Psoas muscle (tissue), 7 donors: ENCODE measurements at regions not wholly inside any gene's neighbourhood (a gene's known extent, or its start where the extent isn't known, plus 50 kb on each side); places are given as distances from the start of the nearest gene placed in this dataset.

Source experiments
- ATAC-seq, 4 donors: fragments of 200-7000 bp; cut with Tn5 transposase; one replicate each; pipeline ENCODE4 v1.9.1; 2020; ENCODE audit warnings: moderate library complexity in 3 of 4, mild to moderate bottlenecking in 2 of 4
- DNase-seq, 2 donors: peaks; one replicate each; pipeline ENCODE4 v3.0.0-alpha.2; 2020
- H3K27ac ChIP-seq: fragments of 200-600 bp; one replicate; pipeline ENCODE4 v1.8.0; 2022
- H3K27me3 ChIP-seq, 3 donors: fragments of 200-600 bp in 1 of 3; one replicate each; pipeline versions ENCODE4 v1.6.1 to v1.8.0; 2013 to 2022; ENCODE audit warnings: low read length in 2 of 3, mild to moderate bottlenecking in 2 of 3, moderate library complexity in 1 of 3; ENCODE audit not compliant: insufficient read depth in 3 of 3
- H3K36me3 ChIP-seq, 2 donors: fragments of 200-600 bp in 1 of 2; one replicate each; pipeline versions ENCODE4 v1.6.1 to v1.8.0; 2013 to 2022; ENCODE audit warnings: low read depth in 1 of 2, mild to moderate bottlenecking in 1 of 2, moderate library complexity in 1 of 2; ENCODE audit not compliant: insufficient read depth in 1 of 2
- H3K4me1 ChIP-seq: fragments of 200-600 bp; one replicate; pipeline ENCODE4 v1.8.0; 2022
- H3K4me3 ChIP-seq: fragments of 200-600 bp; one replicate; pipeline ENCODE4 v1.8.0; 2022; ENCODE audit warnings: mild to moderate bottlenecking
- H3K9me3 ChIP-seq: fragments of 200-600 bp; one replicate; pipeline ENCODE4 v1.8.0; 2022
- WGBS, 3 donors: extraction: QIAGEN DNeasy Blood & Tissue Kit; methylation state at CpG; one replicate each; pipeline versions ENCODE4 v1.1.6 to v1.1.7; 2013; 5-methylcytosine and 5-hydroxymethylcytosine counted together
- intact Hi-C, 2 donors: fragments of 100-400 bp; cut with DNase I; formaldehyde crosslinking; loops; one replicate each; pipeline versions ENCODE4 v1.11.0 to v1.14.2; 2022
- TF ChIP-seq, protein P1 (sequence below): fragments of 200-600 bp; IDR thresholded peaks from one replicate; pipeline ENCODE4 v1.8.0; 2022; ENCODE audit warnings: antibody characterized with exemption
- donor health status: healthy with polysubstance abuse.
- donor health status: DM: no; HTN: no; CAD: no; lungs with moderate emphysema.
- donor health status: Bipolar disorder and iron deficiency.
- donor health status: healthy.
- donor health status: DM: yes; HTN: yes; CAD: no.
- donor health status: DM: no; HTN: no; CAD: no.
- donor health status: DM: yes; HTN: yes; CAD: no.

DNA sequence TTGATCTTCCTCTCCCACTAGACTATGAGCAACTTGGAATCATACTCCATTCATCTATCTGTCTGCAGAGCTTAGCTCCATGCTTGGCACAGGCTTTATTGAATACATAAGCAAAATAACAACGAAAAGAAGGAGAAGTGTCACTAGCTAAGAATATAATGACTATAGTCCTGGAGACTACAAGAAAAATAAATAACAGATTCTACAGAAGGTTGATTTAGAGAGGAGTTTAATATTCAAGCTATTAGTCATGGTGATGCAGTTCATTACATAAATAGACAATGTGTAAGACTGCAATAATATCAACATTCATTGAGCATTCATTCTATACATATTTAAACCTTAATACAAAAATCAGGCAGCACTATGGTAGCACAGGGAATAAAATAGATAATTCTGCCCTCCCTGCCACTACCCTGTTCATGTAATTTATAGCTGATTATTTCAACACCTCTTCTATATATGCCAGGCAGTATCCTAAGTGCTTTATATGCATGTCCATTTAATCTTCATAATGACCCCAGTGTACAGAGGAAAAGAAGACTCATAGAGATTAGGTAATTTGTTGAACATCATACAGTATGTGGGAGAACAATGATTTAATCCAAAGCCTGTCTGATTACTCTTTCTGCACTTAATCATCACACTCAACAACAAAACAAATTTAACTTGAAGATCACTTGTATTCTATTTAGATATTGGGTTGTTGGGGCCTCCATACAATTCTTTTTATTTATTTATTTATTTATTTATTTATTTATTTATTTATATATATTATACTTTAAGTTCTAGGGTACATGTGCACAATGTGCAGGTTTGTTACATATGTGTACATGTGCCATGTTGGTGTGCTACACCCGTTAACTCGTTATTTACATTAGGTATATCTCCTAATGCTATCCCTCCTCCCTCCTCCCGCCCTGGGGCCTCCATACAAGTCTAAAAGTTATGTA, 165.3 kb downstream of the RNF152 start:
- no peaks in the 10 kb centered on the region for H3K9me3 ChIP-seq
- WGBS, 3 donors, result 85 to 92% (median 92%) methylated on average over 4 of the region's 4 CpGs
- H3K36me3 ChIP-seq, result no peaks in the 10 kb centered on the region

DNA sequence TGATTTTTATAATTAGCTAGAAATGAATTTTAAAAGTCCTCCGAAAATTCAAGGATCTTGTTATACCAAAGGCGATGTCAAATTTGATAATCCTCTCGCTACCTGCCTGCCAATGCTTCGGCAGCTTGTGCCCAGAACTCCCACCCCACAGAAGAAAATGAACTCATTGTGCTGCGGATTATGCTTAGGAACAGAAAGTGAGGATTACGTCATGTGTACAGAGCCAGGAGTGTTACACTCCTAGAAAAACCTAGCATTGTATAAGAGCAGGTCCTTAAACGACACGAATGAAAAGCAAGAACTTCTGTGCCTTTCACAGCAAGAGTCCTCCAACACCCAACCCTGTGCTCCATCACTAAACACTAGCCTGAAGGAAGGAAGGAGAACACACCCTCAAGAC, 168.3 kb downstream of the RNF152 start:
- no peaks in the 10 kb centered on the region for H3K4me1 ChIP-seq
- H3K27me3 ChIP-seq, result peaks cover 0 to 2% (median 0%) of the 10 kb centered on the region in 3 donors
- 65 to 76% (median 74%) methylated on average over 8 of the region's 8 CpGs for WGBS, 3 donors
- ATAC-seq (no peak), DNase-seq (no peak)
- intact Hi-C loops, result no loop called here
- no peaks in the 10 kb centered on the region for H3K36me3 ChIP-seq
- H3K4me3 ChIP-seq, result no peak overlapping the region
- H3K27ac ChIP-seq, result no peak overlapping the region
- no peaks in the 10 kb centered on the region for H3K9me3 ChIP-seq
- TF ChIP-seq, protein P1, sequence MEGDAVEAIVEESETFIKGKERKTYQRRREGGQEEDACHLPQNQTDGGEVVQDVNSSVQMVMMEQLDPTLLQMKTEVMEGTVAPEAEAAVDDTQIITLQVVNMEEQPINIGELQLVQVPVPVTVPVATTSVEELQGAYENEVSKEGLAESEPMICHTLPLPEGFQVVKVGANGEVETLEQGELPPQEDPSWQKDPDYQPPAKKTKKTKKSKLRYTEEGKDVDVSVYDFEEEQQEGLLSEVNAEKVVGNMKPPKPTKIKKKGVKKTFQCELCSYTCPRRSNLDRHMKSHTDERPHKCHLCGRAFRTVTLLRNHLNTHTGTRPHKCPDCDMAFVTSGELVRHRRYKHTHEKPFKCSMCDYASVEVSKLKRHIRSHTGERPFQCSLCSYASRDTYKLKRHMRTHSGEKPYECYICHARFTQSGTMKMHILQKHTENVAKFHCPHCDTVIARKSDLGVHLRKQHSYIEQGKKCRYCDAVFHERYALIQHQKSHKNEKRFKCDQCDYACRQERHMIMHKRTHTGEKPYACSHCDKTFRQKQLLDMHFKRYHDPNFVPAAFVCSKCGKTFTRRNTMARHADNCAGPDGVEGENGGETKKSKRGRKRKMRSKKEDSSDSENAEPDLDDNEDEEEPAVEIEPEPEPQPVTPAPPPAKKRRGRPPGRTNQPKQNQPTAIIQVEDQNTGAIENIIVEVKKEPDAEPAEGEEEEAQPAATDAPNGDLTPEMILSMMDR, result no peak

More for the DNA sequence above, 165.3 kb downstream of the RNF152 start:
- no peak overlapping the region for H3K27ac ChIP-seq
- no peak for ATAC-seq
- H3K4me3 ChIP-seq, result no peak overlapping the region
- DNase-seq, result no peak
- TF ChIP-seq, protein P1, result no peak
- intact Hi-C loops, result no loop called here
- H3K27me3 ChIP-seq, result peaks cover 0 to 2% (median 0%) of the 10 kb centered on the region in 3 donors
- no peaks in the 10 kb centered on the region for H3K4me1 ChIP-seq

DNA sequence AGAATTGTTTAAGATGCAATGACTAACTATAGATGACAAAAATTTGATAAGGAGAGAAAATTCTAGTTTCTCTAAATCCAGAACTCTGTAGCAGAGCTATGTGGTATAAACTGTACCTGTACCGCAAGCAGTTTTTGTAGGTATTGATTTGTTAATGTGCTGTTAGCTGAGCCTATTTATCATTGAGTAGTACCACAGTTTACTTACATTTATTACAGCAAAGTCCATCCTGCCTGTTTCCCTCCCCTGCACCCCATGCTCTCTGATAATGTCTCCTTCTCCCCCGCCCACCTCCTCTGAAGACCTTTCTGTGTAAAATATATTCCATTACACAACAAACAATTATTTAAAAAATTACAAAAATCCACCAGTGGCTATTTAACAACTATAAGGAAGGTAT, 170.6 kb downstream of the RNF152 start:
- WGBS, 3 donors, result 90 to 97% (median 96%) methylated on average over 2 of the region's 2 CpGs
- Histone ChIP-seq H3K27ac (no peak overlapping the region), H3K9me3 (no peaks in the 10 kb centered on the region), H3K36me3 (no peaks in the 10 kb centered on the region), H3K4me3 (no peak overlapping the region), H3K4me1 (no peaks in the 10 kb centered on the region), H3K27me3 (peaks cover 0 to 2% (median 0%) of the 10 kb centered on the region in 3 donors)
- no peak for DNase-seq
- no peak for ATAC-seq
- intact Hi-C loops, result no loop called here
- TF ChIP-seq, protein P1, result no peak

DNA sequence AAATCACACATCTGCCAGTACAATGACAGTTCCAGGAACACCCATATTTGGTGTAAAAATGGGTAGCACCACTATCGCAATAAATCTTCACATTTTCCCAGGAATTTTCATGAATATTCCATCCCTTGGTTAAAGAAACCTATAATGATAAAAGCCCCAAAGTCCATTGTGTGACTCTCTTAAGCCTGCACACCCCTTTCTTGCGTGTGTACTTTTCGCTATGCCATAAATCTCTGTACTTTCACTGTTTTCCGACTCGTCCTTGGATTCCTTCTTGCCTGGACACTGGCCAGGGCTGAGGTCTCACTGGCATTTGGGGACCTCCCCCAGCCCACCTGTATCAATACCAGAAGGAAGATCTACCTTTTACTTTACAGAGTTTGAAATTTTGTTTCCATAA, 172.3 kb downstream of the RNF152 start:
- 62 to 71% (median 65%) methylated on average over 5 of the region's 5 CpGs for WGBS, 3 donors
- Histone ChIP-seq H3K36me3 (no peaks in the 10 kb centered on the region), H3K4me1 (no peaks in the 10 kb centered on the region), H3K27ac (no peak overlapping the region), H3K4me3 (no peak overlapping the region), H3K27me3 (peaks cover 0 to 1% (median 0%) of the 10 kb centered on the region in 3 donors), H3K9me3 (no peaks in the 10 kb centered on the region)
- intact Hi-C loops, result no loop called here
- DNase-seq (no peak), ATAC-seq (no peak)
- TF ChIP-seq, protein P1, result no peak
